Bronchial epithelial cell (primary cell): ENCODE measurements at regions not wholly inside any gene's neighbourhood (a gene's known extent, or its start where the extent isn't known, plus 50 kb on each side); places are given as distances from the start of the nearest gene placed in this dataset.

Source experiments
- DNase-seq: peaks from one replicate; pipeline ENCODE4 v3.0.0-alpha.2; 2010; ENCODE audit warnings: low read depth
- FAIRE-seq: peaks from 2 replicates; lab custom pipeline; 2011; peaks lifted over from hg19 to GRCh38; lab: Jason Lieb, UNC
- H3K27me3 ChIP-seq: 2 replicates; pipeline ENCODE4 v1.5.1; 2011; ENCODE audit warnings: low read length; ENCODE audit not compliant: control insufficient read depth, insufficient read depth
- H3K36me3 ChIP-seq: 2 replicates; pipeline ENCODE4 v1.5.1; 2011; ENCODE audit warnings: low read length; ENCODE audit not compliant: control insufficient read depth, insufficient read depth
- H3K4me3 ChIP-seq: 2 replicates; pipeline ENCODE4 v1.5.1; 2011; ENCODE audit warnings: mild to moderate bottlenecking, low read depth, low read length, control low read depth
- TF ChIP-seq, protein P1 (sequence below): IDR thresholded peaks from 2 replicates; pipeline ENCODE4 v1.5.1; 2011; ENCODE audit warnings: mild to moderate bottlenecking, moderate library complexity, low read length, control low read depth, inconsistent platforms; ENCODE audit not compliant: insufficient read depth, severe bottlenecking

DNA sequence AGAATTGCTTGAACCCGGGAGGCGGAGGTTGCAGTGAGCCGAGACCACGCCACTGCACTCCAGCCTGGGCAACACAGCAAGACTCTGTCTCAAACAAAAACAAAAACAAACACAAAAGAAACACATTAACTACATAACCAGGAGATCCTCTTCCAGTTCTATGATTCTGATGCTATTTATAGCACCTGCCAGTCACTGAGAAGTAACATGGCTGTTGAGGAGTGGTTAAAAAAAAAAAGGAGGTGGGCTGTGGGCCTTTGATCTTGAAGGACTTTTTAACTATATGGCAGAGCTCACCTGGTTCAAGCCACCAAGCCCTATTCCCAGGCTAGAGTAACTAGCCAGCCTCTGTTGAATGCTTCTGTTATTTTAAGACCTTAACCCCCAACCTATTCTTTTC is 148.8 kb downstream of the ZBTB18 start:
- TF ChIP-seq, protein P1, sequence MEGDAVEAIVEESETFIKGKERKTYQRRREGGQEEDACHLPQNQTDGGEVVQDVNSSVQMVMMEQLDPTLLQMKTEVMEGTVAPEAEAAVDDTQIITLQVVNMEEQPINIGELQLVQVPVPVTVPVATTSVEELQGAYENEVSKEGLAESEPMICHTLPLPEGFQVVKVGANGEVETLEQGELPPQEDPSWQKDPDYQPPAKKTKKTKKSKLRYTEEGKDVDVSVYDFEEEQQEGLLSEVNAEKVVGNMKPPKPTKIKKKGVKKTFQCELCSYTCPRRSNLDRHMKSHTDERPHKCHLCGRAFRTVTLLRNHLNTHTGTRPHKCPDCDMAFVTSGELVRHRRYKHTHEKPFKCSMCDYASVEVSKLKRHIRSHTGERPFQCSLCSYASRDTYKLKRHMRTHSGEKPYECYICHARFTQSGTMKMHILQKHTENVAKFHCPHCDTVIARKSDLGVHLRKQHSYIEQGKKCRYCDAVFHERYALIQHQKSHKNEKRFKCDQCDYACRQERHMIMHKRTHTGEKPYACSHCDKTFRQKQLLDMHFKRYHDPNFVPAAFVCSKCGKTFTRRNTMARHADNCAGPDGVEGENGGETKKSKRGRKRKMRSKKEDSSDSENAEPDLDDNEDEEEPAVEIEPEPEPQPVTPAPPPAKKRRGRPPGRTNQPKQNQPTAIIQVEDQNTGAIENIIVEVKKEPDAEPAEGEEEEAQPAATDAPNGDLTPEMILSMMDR = no peak
- DNase-seq (no peak), FAIRE-seq (no peak)
- Histone ChIP-seq H3K4me3 (no peak overlapping the region), H3K36me3 (no peaks in the 10 kb centered on the region), H3K27me3 (no peaks in the 10 kb centered on the region)

DNA sequence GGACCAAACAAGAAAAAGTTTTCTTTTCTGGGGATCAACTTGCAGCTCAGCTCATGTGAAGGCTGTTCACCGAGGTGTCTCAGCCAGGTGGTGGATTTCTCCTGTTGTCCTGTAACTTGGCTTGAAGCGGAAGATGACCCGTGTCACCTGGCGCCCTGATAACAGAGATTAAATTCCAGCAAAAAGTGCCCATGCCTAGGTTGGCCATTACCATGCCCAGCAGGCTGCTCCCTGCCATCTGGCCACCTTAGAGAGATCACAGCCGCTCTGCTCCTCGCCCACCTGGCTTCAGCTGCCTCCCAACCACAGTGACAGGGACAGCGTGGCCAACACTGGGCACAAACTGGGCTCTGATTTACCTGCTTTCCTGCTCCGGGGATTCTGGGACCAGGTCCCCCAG is 149.5 kb downstream of the ZBTB18 start:
- no peaks in the 10 kb centered on the region for H3K27me3 ChIP-seq
- TF ChIP-seq, protein P1 = no peak
- no peaks in the 10 kb centered on the region for H3K36me3 ChIP-seq
- DNase-seq (no peak), FAIRE-seq (no peak)
- no peak overlapping the region for H3K4me3 ChIP-seq

DNA sequence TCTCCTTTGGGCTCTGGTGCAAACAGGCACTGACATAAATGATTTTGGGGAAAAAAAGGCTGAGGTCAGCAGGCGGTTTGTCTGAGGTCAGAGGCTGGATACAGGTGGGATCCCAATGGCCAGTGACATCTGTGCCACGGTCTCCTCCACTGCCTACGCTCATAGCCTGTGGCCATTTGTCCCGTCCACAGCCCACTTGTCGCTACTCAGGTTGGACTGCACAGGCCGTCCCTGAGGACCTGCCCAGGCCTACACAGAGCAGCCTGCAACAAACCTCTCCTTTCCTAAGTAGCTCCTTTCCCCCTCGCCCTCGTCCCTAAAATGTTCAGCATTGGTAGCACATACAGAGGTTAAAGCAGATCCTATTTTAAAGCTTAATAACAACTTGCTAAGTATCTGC is 150.7 kb downstream of the ZBTB18 start:
- no peak overlapping the region for H3K4me3 ChIP-seq
- FAIRE-seq (no peak), DNase-seq (no peak)
- H3K27me3 ChIP-seq = no peaks in the 10 kb centered on the region
- H3K36me3 ChIP-seq = no peaks in the 10 kb centered on the region
- TF ChIP-seq, protein P1 = no peak

DNA sequence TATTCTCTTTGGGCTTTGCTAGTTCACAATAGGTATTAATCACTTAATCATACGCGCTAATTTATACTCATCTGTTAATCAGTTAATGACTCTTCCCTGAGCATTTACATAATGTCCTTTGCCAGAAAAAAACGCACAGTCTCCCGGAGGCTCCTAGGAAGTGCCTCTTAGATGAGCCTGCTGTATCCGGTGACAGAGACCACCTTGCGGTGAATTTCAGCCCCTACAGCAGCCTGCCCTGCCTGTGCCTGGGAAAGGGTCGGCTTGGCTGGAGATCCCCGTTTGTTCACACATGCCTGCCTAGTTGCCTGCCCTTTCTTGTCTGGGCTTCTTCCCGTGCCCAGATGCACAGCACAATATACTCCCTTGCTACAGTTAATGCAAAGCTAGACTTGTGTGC is 152.9 kb downstream of the ZBTB18 start:
- TF ChIP-seq, protein P1 = no peak
- no peak for FAIRE-seq
- no peak for DNase-seq
- Histone ChIP-seq H3K36me3 (no peaks in the 10 kb centered on the region), H3K4me3 (no peak overlapping the region), H3K27me3 (no peaks in the 10 kb centered on the region)

DNA sequence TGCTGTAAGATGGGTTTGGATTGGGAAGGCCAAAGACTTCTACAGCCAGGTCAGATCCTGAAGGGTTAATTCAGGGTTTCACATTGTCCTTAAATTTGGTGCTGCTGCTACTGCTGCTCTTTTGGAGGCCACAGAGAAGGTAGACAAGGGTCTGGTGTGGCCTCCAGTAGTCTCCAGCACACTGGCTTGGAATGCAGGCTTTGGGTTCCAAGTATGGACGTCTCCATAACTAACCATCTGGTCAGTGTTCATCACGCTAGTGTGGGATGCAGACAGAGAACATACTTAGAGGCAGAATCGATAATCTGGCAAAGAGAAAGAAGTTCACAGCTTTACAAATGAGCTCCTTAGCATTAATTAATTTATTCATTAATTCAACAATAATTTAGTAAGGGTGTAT is 154.1 kb downstream of the ZBTB18 start:
- TF ChIP-seq, protein P1 = no peak
- no peaks in the 10 kb centered on the region for H3K27me3 ChIP-seq
- no peak for DNase-seq
- H3K36me3 ChIP-seq = no peaks in the 10 kb centered on the region
- no peak overlapping the region for H3K4me3 ChIP-seq
- FAIRE-seq = no peak

DNA sequence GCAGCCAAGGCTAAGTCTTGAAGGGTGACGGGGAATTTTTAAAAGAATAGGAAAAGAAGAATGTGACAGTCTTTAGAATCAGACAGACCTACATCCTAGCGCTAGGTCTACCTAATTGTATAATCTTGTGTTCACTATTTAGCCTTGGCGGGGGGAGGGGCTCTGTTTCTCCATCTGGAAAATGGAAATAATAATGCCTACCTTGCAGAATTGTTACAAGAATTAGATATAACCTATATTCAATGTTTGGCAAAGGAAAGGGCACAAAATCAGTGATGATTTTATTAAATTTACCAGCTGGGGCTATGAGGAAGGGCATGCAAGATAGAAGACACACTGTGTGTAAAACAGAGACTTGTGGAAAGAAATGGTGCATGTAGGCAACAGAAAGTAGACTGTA is 154.8 kb downstream of the ZBTB18 start:
- Histone ChIP-seq H3K27me3 (no peaks in the 10 kb centered on the region), H3K4me3 (no peak overlapping the region), H3K36me3 (no peaks in the 10 kb centered on the region)
- TF ChIP-seq, protein P1 = no peak
- FAIRE-seq = no peak
- no peak for DNase-seq
